GM12874 (cell line): ENCODE measurements at regions not wholly inside any gene's neighbourhood (a gene's known extent, or its start where the extent isn't known, plus 50 kb on each side); places are given as distances from the start of the nearest gene placed in this dataset.

Experiments
- CTCF ChIP-seq: IDR thresholded peaks from 2 replicates; pipeline ENCODE4 v1.5.1; 2011; ENCODE audit warnings: low read depth, mild to moderate bottlenecking, control low read depth, low read length, moderate library complexity; ENCODE audit not compliant: insufficient read depth

GRCh38 chr13:88217372-88217771, 546.2 kb downstream of the SLITRK5 start:
- TF ChIP-seq CTCF = no peak

- TF ChIP-seq CTCF = no peak
Observed at GRCh38 chr13:88217883-88218282, 546.7 kb downstream of the SLITRK5 start.

- no peak for TF ChIP-seq CTCF
Observed at GRCh38 chr13:88223958-88224357, 552.8 kb downstream of the SLITRK5 start.

GRCh38 chr13:88235441-88235840, 564.3 kb downstream of the SLITRK5 start:
- TF ChIP-seq CTCF = no peak

GRCh38 chr13:88246239-88246638, 575.1 kb downstream of the SLITRK5 start:
- TF ChIP-seq CTCF = no peak

- no peak for TF ChIP-seq CTCF
Observed at GRCh38 chr13:88248393-88248792, 577.2 kb downstream of the SLITRK5 start.

GRCh38 chr13:88257706-88258105, 586.5 kb downstream of the SLITRK5 start:
- TF ChIP-seq CTCF = no peak

GRCh38 chr13:88263808-88264207, 592.6 kb downstream of the SLITRK5 start:
- no peak for TF ChIP-seq CTCF
